ENCODE measurements at regions not wholly inside any gene's neighbourhood (a gene's known extent, or its start where the extent isn't known, plus 50 kb on each side); places are given as distances from the start of the nearest gene placed in this dataset.

DNA sequence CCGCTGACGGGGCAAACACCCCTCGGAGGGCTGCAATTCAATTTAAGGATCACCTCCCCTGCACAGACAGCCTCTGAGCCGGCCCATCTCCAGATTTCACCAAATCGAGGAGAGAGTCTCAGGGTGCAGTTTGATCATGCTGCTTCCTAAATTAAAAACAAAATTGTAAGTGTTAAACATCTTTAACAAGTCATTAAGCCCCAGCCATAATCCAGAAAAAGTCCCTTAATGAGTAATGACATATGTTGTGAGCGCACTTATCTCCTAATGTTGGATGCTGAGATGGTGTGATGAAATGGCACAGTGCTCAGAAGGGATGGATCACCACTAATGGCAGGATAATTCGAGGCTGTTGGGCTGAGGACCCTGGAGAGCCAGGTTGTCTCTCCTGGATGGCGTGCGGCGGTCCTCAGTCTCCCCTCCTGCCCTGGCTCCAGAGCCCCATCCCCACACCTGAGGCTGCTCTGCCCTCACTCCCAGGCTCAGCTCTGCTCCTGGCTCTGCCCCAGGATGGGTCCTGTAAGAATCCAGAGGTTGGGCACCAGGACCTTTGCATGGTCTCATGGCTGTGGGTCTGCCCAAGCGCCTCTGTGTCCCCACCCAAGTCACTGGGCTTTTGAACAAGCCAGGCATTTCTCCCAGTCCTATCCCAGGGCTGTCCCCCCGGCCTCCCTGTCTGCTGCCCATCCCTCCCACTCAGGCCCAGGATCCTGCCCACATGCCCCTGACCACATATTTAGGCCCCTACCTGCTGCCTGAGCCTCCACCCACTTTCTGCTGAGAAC is 224.4 kb upstream of the POU3F1 start:
- Histone ChIP-seq H3K4me1 (peaks cover 0 to 7% (median 2%) of the 10 kb centered on the region in 4 donors), H3K9me3 (no peaks in the 10 kb centered on the region), H3K36me3 (no peaks in the 10 kb centered on the region), H3K4me3 (no peak overlapping the region), H3K27me3 (peaks cover 0 to 61% (median 0%) of the 10 kb centered on the region in 4 donors), H3K27ac (replicated peaks in 1 of 4) (no peak overlapping the region)
- DNase-seq (ENCODE audit: extremely low spot score), result no peak
- WGBS, result 67% methylated on average over 11 of the region's 12 CpGs
- TF ChIP-seq POLR2A (IDR thresholded peaks at IDR 0.05; ENCODE audit: low read depth) (no peak), EP300 (IDR thresholded peaks at IDR 0.05) (no peak), CTCF (IDR thresholded peaks at IDR 0.05) (no peak), POLR2AphosphoS5 (IDR thresholded peaks at IDR 0.05) (no peak)
- intact Hi-C loops (cut with DNase I), result no loop called here

DNA sequence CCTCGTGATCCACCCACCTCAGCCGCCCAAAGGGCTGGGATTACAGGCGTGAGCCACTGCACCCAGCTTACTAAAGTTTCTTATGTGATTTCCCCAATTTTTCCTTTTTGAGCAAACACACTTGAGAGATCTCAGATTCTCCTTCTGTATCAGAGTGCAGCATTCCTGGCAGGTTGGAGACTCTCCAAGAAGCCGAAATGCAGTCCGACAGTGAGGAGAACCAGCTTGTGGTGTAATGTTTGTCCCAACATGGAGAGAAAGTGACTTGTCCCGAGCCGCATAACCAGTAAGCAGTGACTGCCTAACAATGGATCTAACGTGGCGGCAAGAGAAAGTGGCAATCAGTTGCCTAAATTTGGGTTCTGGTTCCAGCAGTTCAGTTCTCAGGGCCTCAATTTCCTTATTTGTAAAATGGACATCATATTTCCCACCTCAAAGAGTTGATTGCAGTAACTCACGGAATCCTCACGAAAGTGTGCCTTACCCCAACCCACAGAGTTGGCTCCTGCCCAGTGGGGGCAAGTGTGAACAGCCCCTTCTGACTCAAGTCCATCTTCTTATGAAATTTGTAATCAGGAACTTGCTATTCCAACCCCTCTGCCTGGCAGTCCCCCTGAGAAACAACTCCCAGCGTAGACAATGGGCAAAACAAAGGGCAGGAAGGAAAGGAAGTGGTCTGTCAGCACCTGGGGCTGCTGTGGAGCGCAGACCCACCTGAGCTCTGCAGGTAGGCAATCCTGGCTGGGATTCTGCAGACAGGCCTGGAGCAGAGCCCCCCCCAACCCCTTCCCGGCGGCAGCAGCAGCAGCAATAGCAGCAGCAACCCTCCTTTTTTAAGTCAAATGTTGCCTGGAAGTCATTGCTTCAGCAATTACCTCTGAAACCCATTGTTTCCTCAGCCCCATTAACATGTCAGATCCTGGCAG is 223.6 kb upstream of the POU3F1 start:
- peaks cover 0 to 5% (median 2%) of the 10 kb centered on the region in 4 donors for H3K4me1 ChIP-seq
- H3K4me3 ChIP-seq, result no peak overlapping the region
- intact Hi-C loops (cut with DNase I), result no loop called here
- DNase-seq (ENCODE audit: extremely low spot score), result no peak
- TF ChIP-seq POLR2AphosphoS5 (IDR thresholded peaks at IDR 0.05) (no peak), EP300 (IDR thresholded peaks at IDR 0.05) (no peak), POLR2A (IDR thresholded peaks at IDR 0.05; ENCODE audit: low read depth) (no peak), CTCF (IDR thresholded peaks at IDR 0.05) (no peak)
- no peaks in the 10 kb centered on the region for H3K36me3 ChIP-seq
- no peak overlapping the region for H3K27ac ChIP-seq (replicated peaks in 1 of 4)
- WGBS, result 48% methylated on average over 13 of the region's 15 CpGs
- H3K9me3 ChIP-seq, result no peaks in the 10 kb centered on the region
- peaks cover 0 to 66% (median 0%) of the 10 kb centered on the region in 4 donors for H3K27me3 ChIP-seq

GRCh38 chr1:38268226-38268625 is 221.6 kb upstream of the POU3F1 start:
- H3K27me3 ChIP-seq, result peaks cover 0 to 69% (median 0%) of the 10 kb centered on the region in 4 donors
- H3K9me3 ChIP-seq, result no peaks in the 10 kb centered on the region
- 67% methylated on average over 4 of the region's 4 CpGs for WGBS
- no peak overlapping the region for H3K4me3 ChIP-seq
- peaks cover 0 to 5% (median 0%) of the 10 kb centered on the region in 4 donors for H3K4me1 ChIP-seq
- H3K27ac ChIP-seq (replicated peaks in 1 of 4), result no peak overlapping the region
- TF ChIP-seq CTCF (IDR thresholded peaks at IDR 0.05) (no peak), POLR2A (IDR thresholded peaks at IDR 0.05; ENCODE audit: low read depth) (no peak), POLR2AphosphoS5 (IDR thresholded peaks at IDR 0.05) (no peak), EP300 (IDR thresholded peaks at IDR 0.05) (no peak)
- H3K36me3 ChIP-seq, result no peaks in the 10 kb centered on the region
- intact Hi-C loops (cut with DNase I), result no loop called here
- DNase-seq (ENCODE audit: extremely low spot score), result no peak

DNA sequence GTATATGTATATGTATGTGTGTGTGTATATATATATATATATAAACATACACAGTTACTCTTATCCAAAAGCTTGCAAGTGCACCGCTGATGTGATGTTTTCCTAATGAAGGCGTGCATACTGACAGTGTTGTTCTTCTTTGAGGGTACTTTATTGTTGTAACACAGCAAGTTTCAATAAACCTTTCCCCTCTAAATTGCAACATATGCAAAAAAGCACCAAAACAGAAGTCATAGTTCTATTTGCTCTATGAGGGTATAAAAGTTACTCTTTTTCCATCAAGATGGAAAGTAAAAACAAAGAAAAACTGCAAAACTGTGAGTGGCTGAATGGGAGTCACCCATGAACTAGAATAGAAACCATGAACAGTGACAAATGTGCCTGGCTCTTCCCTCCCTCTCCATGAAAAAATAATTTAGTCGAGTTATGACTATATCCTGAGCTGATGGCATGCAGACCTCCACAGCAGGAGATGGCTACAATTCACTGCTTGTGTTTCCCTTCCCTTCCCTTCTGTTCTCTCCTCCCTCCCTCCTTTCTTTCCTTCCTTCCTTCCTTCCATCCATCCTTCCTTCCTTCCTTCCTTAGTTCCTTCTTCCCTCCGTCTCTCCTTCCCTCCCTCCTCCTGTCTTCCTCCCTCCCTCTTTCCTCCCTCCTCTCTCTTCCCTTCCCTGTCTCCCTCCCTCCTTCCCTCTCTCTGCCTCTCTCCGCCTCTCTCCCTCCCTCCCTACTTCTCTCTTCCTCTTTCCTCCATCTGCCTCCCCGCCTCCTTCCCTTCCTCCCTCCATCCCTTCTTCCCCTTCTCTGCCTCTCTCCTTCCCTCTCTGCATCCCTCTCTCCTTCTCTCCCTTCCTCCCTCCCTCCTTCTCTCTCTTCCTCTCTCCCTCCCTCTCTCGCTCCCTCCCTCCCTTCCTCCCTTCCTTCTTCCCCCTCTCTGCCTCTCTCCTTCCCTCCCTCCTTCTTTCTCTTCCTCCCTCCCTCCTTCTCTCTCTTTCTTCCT is 220.7 kb upstream of the POU3F1 start:
- H3K4me3 ChIP-seq, result no peak overlapping the region
- peaks cover 0 to 65% (median 0%) of the 10 kb centered on the region in 4 donors for H3K27me3 ChIP-seq
- DNase-seq (ENCODE audit: extremely low spot score), result no peak
- H3K4me1 ChIP-seq, result peaks cover 0 to 5% (median 0%) of the 10 kb centered on the region in 4 donors
- H3K27ac ChIP-seq (replicated peaks in 1 of 4), result no peak overlapping the region
- WGBS, result 71% methylated on average over 7 of the region's 7 CpGs
- H3K9me3 ChIP-seq, result no peaks in the 10 kb centered on the region
- intact Hi-C loops (cut with DNase I), result no loop called here
- no peak for TF ChIP-seq EP300 (IDR thresholded peaks at IDR 0.05)
- no peak for TF ChIP-seq POLR2AphosphoS5 (IDR thresholded peaks at IDR 0.05)
- no peak for TF ChIP-seq CTCF (IDR thresholded peaks at IDR 0.05)
- no peak for TF ChIP-seq POLR2A (IDR thresholded peaks at IDR 0.05; ENCODE audit: low read depth)
- no peaks in the 10 kb centered on the region for H3K36me3 ChIP-seq
